WTC11 (cell line): ENCODE measurements at regions not wholly inside any gene's neighbourhood (a gene's known extent, or its start where the extent isn't known, plus 50 kb on each side); places are given as distances from the start of the nearest gene placed in this dataset.
A peak's percentile ranks its signal among the peaks of the same experiment; 100 is the strongest.

Experiments
- ATAC-seq: fragments of 200-7000 bp; cut with Tn5 transposase; 2 replicates; pipeline ENCODE4 v1.10.0; 2021; ENCODE audit warnings: mild to moderate bottlenecking, moderate library complexity
- CTCF ChIA-PET: fragments of 300-600 bp; sonication (Branson Sonifier 250); formaldehyde crosslinking; loops from one replicate; lab custom pipeline; 2021; ENCODE audit warnings: antibody characterized with exemption; lab: Charles Lee
- POLR2A ChIA-PET: fragments of 350-600 bp; sonication (Branson Sonifier 250); formaldehyde crosslinking; loops from one replicate; lab custom pipeline; 2021; ENCODE audit warnings: antibody characterized with exemption; lab: Charles Lee
- DNase-seq: peaks from one replicate; pipeline ENCODE4 v3.0.0; 2021; ENCODE audit warnings: low spot score
- H3K27ac Mint-ChIP-seq: 2 replicates; pipeline ENCODE4 v1.8.0; 2021; ENCODE audit warnings: mixed read lengths
- H3K27me3 Mint-ChIP-seq: 2 replicates; pipeline ENCODE4 v1.8.0; 2021; ENCODE audit warnings: low read depth, mild to moderate bottlenecking, moderate library complexity, mixed read lengths
- H3K36me3 Mint-ChIP-seq: 2 replicates; pipeline ENCODE4 v1.8.0; 2021; ENCODE audit warnings: mixed read lengths
- H3K4me1 Mint-ChIP-seq: 2 replicates; pipeline ENCODE4 v1.8.0; 2022; ENCODE audit warnings: mixed read lengths
- H3K4me3 Mint-ChIP-seq: 2 replicates; pipeline ENCODE4 v1.8.0; 2021; ENCODE audit warnings: mild to moderate bottlenecking, moderate library complexity, mixed read lengths
- H3K9me3 Mint-ChIP-seq: 2 replicates; pipeline ENCODE4 v1.8.0; 2021; ENCODE audit warnings: mixed read lengths
- EMX1 ChIP-seq: fragments of 250-450 bp; sonication (Bioruptor Pico); IDR thresholded peaks from 2 replicates; pipeline ENCODE4 v1.8.0; 2021; ENCODE audit warnings: mild to moderate bottlenecking
- ESRRA ChIP-seq: sonication (generic); formaldehyde crosslinking; IDR thresholded peaks from 2 replicates; pipeline ENCODE4 v1.8.1; 2022; ENCODE audit warnings: mild to moderate bottlenecking, missing genetic modification reagents, borderline replicate concordance
- FOXJ3 ChIP-seq: sonication (generic); formaldehyde crosslinking; IDR thresholded peaks from 2 replicates; pipeline ENCODE4 v1.9.0; 2021; ENCODE audit warnings: missing genetic modification reagents, mild to moderate bottlenecking, borderline replicate concordance
- FOXK1 ChIP-seq: sonication (generic); formaldehyde crosslinking; IDR thresholded peaks from 2 replicates; pipeline ENCODE4 v1.8.0; 2022; ENCODE audit warnings: mild to moderate bottlenecking, moderate library complexity, missing genetic modification reagents
- GTF2I ChIP-seq: fragments of 250-450 bp; sonication (Bioruptor Pico); conservative IDR thresholded peaks from 2 replicates; pipeline ENCODE4 v1.4.0; 2021; ENCODE audit warnings: mild to moderate bottlenecking
- MXD4 ChIP-seq: fragments of 250-450 bp; sonication (Bioruptor Pico); IDR thresholded peaks from 2 replicates; pipeline ENCODE4 v1.8.0; 2021; ENCODE audit warnings: mild to moderate bottlenecking, moderate library complexity, borderline replicate concordance
- NR1H2 ChIP-seq: sonication (generic); formaldehyde crosslinking; IDR thresholded peaks from 2 replicates; pipeline ENCODE4 v1.9.0; 2021; ENCODE audit warnings: mild to moderate bottlenecking, moderate library complexity, missing genetic modification reagents
- PRRX2 ChIP-seq: fragments of 250-450 bp; sonication (Bioruptor Pico); IDR thresholded peaks from 2 replicates; pipeline ENCODE4 v1.8.0; 2021; ENCODE audit warnings: mild to moderate bottlenecking
- RELA ChIP-seq: sonication (generic); formaldehyde crosslinking; IDR thresholded peaks from 2 replicates; pipeline ENCODE4 v1.8.1; 2022; ENCODE audit warnings: missing genetic modification reagents, mild to moderate bottlenecking, borderline replicate concordance
- RORB ChIP-seq: fragments of 250-450 bp; sonication (Bioruptor Pico); IDR thresholded peaks from 2 replicates; pipeline ENCODE4 v1.9.0; 2021; ENCODE audit warnings: mild to moderate bottlenecking
- ZNF121 ChIP-seq: sonication (generic); formaldehyde crosslinking; IDR thresholded peaks from 2 replicates; pipeline ENCODE4 v1.8.0; 2023; ENCODE audit warnings: missing genetic modification reagents
- ZNF671 ChIP-seq: fragments of 250-450 bp; sonication (Bioruptor Pico); IDR thresholded peaks from 2 replicates; pipeline ENCODE4 v1.8.0; 2021; ENCODE audit warnings: mild to moderate bottlenecking
- TF ChIP-seq, protein P1 (sequence below): fragments of 250-450 bp; sonication (Bioruptor Pico); IDR thresholded peaks from 2 replicates; pipeline ENCODE4 v1.8.0; 2021; ENCODE audit warnings: mild to moderate bottlenecking
- TF ChIP-seq, protein P2 (sequence below): fragments of 200-600 bp; IDR thresholded peaks from 2 replicates; pipeline ENCODE4 v1.8.0; 2022; ENCODE audit warnings: antibody characterized with exemption
- TF ChIP-seq, protein P3 (sequence below): sonication (generic); formaldehyde crosslinking; IDR thresholded peaks from 2 replicates; pipeline ENCODE4 v1.8.1; 2022; ENCODE audit warnings: low read depth, mild to moderate bottlenecking, moderate library complexity, missing genetic modification reagents, borderline replicate concordance

DNA sequence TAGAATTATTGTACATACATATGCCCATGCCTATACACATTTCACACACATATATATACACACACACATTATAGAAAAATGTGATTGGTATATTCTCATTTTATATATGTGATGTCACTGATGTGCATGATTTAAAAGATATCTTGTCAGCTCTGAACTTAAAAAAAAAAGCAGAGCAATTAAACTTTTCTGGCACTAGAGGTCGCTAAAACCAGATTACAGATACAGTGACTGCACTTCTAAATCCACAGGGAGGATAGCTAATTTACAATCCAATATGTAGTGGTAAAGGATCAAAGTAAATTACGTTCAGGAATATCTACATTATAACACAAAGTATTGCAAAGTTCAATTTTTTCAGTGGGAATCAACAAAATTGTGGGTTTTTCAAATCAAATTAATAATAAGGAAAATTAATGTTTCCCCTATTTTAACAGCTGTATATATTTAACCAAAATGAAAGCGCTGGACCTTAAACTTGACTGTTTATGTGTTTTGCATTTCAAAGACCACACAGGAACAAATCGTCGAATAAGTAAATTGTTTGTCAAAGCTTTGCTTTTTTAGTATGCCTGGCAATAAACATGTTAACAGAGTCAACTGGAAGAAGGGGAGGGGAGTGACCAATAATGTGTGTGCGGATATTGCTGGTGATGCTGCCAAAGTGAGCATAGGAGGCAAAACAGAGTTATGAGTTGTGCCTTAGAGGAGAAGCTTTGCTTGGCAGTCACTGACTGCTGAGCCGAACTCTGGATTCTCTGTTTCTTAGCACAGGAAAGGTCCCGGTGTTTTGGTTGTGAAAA lies 1201.4 kb upstream of the C9orf72 start:
- POLR2A ChIA-PET, result interaction anchor here (0.7 to 1.0 kb wide), 2 partner anchors 57 to 439 kb away, joined by 3 to 5 read pairs; partner anchors contain the start of gene LINGO2

DNA sequence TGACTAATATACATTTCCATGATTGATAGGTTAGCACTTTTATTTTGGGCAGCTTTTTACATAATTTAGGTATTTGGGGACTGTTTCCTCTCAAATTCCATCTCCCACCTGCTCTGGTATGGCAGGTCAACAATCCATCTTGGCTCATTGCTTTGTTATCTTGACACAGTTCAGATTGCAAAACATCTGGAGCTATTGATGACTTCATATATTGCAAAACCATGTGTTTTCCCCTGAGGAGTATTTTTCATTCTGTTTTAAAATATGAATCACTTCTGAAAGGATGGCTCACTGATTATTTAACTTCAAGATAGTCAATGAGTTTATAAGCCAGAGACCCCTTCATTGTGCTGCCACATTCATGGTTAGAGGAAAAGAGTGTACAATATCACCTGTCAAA lies 1206.0 kb upstream of the C9orf72 start:
- no peaks in the 10 kb centered on the region for H3K36me3 Mint-ChIP-seq
- POLR2A ChIA-PET, result no interaction called here
- no peak overlapping the region for H3K27ac Mint-ChIP-seq
- no peak overlapping the region for H3K4me3 Mint-ChIP-seq
- ATAC-seq, result no peak
- TF ChIP-seq EMX1 (no peak), FOXK1 (no peak)
- TF ChIP-seq, protein P1, sequence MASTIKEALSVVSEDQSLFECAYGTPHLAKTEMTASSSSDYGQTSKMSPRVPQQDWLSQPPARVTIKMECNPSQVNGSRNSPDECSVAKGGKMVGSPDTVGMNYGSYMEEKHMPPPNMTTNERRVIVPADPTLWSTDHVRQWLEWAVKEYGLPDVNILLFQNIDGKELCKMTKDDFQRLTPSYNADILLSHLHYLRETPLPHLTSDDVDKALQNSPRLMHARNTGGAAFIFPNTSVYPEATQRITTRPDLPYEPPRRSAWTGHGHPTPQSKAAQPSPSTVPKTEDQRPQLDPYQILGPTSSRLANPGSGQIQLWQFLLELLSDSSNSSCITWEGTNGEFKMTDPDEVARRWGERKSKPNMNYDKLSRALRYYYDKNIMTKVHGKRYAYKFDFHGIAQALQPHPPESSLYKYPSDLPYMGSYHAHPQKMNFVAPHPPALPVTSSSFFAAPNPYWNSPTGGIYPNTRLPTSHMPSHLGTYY (CRISPR knock-in tag), result no peak
- H3K9me3 Mint-ChIP-seq, result no peaks in the 10 kb centered on the region
- CTCF ChIA-PET, result no interaction called here
- DNase-seq, result no peak
- H3K4me1 Mint-ChIP-seq, result peaks cover 27% of the 10 kb centered on the region
- peaks cover 9% of the 10 kb centered on the region for H3K27me3 Mint-ChIP-seq

More for the DNA sequence above, 1201.4 kb upstream of the C9orf72 start:
- no peaks in the 10 kb centered on the region for H3K36me3 Mint-ChIP-seq
- TF ChIP-seq, protein P2, sequence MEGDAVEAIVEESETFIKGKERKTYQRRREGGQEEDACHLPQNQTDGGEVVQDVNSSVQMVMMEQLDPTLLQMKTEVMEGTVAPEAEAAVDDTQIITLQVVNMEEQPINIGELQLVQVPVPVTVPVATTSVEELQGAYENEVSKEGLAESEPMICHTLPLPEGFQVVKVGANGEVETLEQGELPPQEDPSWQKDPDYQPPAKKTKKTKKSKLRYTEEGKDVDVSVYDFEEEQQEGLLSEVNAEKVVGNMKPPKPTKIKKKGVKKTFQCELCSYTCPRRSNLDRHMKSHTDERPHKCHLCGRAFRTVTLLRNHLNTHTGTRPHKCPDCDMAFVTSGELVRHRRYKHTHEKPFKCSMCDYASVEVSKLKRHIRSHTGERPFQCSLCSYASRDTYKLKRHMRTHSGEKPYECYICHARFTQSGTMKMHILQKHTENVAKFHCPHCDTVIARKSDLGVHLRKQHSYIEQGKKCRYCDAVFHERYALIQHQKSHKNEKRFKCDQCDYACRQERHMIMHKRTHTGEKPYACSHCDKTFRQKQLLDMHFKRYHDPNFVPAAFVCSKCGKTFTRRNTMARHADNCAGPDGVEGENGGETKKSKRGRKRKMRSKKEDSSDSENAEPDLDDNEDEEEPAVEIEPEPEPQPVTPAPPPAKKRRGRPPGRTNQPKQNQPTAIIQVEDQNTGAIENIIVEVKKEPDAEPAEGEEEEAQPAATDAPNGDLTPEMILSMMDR, result peak; percentile 27; the same call in 1 of the 2 replicates
- TF ChIP-seq, protein P3, sequence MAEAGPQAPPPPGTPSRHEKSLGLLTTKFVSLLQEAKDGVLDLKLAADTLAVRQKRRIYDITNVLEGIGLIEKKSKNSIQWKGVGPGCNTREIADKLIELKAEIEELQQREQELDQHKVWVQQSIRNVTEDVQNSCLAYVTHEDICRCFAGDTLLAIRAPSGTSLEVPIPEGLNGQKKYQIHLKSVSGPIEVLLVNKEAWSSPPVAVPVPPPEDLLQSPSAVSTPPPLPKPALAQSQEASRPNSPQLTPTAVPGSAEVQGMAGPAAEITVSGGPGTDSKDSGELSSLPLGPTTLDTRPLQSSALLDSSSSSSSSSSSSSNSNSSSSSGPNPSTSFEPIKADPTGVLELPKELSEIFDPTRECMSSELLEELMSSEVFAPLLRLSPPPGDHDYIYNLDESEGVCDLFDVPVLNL (CRISPR knock-in tag), result no peak
- TF ChIP-seq GTF2I (CRISPR knock-in tag), result no peak
- CTCF ChIA-PET, result interaction anchor here (0.5 to 1.7 kb wide), 32 partner anchors 9 to 916 kb away, joined by 3 to 29 read pairs (median 4); partner anchors contain the start of gene LINGO2
- peak; percentile 44 for ATAC-seq
- H3K27me3 Mint-ChIP-seq, result peaks cover 9% of the 10 kb centered on the region
- no peak overlapping the region for H3K4me3 Mint-ChIP-seq
- no peaks in the 10 kb centered on the region for H3K9me3 Mint-ChIP-seq
- DNase-seq, result no peak
- H3K27ac Mint-ChIP-seq, result no peak overlapping the region
- H3K4me1 Mint-ChIP-seq, result peaks cover 23% of the 10 kb centered on the region

DNA sequence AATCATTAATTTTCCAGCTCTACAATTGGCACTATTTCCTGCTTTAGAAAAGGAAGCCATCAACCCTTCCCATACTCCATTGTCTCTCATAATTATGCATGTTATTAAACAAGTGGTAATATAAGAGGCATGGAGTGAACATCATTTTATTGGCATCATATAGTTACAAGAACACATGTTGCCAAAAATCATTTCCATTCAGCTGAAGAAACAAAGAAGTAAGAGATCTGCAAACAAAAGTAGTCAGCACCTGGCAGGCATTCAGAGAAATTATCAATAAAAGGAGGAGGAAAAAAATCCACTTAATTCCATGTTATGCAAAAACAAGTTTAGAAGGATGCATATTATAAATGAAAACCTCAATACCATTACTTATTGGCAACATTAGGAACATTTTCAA lies 1208.2 kb upstream of the C9orf72 start:
- CTCF ChIA-PET, result no interaction called here
- Mint-ChIP-seq H3K4me3 (no peak overlapping the region), H3K27me3 (peaks cover 1% of the 10 kb centered on the region; the same call in 1 of the 2 replicates), H3K4me1 (peaks cover 26% of the 10 kb centered on the region), H3K27ac (no peak overlapping the region; the same call in 1 of the 2 replicates), H3K36me3 (no peaks in the 10 kb centered on the region), H3K9me3 (no peaks in the 10 kb centered on the region)
- POLR2A ChIA-PET, result no interaction called here
- no peak for ATAC-seq
- DNase-seq, result no peak
- TF ChIP-seq ZNF671 (CRISPR knock-in tag), result no peak
- no peak for TF ChIP-seq MXD4
- no peak for TF ChIP-seq RELA
- TF ChIP-seq, protein P3 (CRISPR knock-in tag), result no peak
- no peak for TF ChIP-seq NR1H2
- no peak for TF ChIP-seq RORB (CRISPR knock-in tag)
- TF ChIP-seq ESRRA (CRISPR knock-in tag), result no peak
- no peak for TF ChIP-seq ZNF121 (CRISPR knock-in tag)
- no peak for TF ChIP-seq FOXJ3 (CRISPR knock-in tag)
- TF ChIP-seq PRRX2 (CRISPR knock-in tag), result no peak
